Endothelial cell of umbilical vein (primary cell): ENCODE measurements at regions not wholly inside any gene's neighbourhood (a gene's known extent, or its start where the extent isn't known, plus 50 kb on each side); places are given as distances from the start of the nearest gene placed in this dataset.

Experiments
- BruUV-seq: library from RNA; stranded (reverse); fragments of 400-500 nt; replicated peaks from 2 replicates; lab custom pipeline; 2021; lab: Mats Ljungman, UMichigan
- CTCF ChIA-PET: fragments of 300-600, 350-600 bp; sonication (Branson Sonifier 250); formaldehyde crosslinking; loops from one replicate; lab custom pipeline; 2021; ENCODE audit warnings: antibody characterized with exemption, inconsistent platforms; lab: Charles Lee
- POLR2A ChIA-PET: fragments of 300-600, 350-600 bp; sonication (Branson Sonifier 250); formaldehyde crosslinking; loops from one replicate; lab custom pipeline; 2021; ENCODE audit warnings: antibody characterized with exemption, inconsistent platforms; lab: Charles Lee
- DNase-seq: peaks from one replicate; pipeline ENCODE4 v3.0.0-alpha.2; 2011; ENCODE audit warnings: low read depth, low spot score
- FAIRE-seq: peaks from 2 replicates; lab custom pipeline; 2011; peaks lifted over from hg19 to GRCh38; lab: Jason Lieb, UNC
- H2AFZ ChIP-seq: 2 replicates; pipeline ENCODE4 v1.6.0; 2012; ENCODE audit warnings: low read depth, low read length, control low read depth, inconsistent platforms
- H3K27ac ChIP-seq: 2 replicates; pipeline ENCODE4 v1.5.1; 2011; ENCODE audit warnings: low read depth, mild to moderate bottlenecking, control low read depth, low read length, moderate library complexity; ENCODE audit not compliant: insufficient read depth
- H3K27me3 ChIP-seq, 2 experiments: 2 replicates each; pipeline versions ENCODE4 v1.6.0 to v1.6.1; 2011; ENCODE audit warnings: low read length in 2 of 2, mixed read lengths in 1 of 2; ENCODE audit not compliant: control insufficient read depth in 2 of 2, insufficient read depth in 2 of 2
- H3K36me3 ChIP-seq, 2 experiments: 2 replicates in 1 of 2; 3 replicates in 1 of 2; pipeline ENCODE4 v1.5.1; 2011; ENCODE audit warnings: low read length in 2 of 2, mild to moderate bottlenecking in 1 of 2, moderate library complexity in 1 of 2; ENCODE audit not compliant: control insufficient read depth in 2 of 2, insufficient read depth in 2 of 2; ENCODE audit errors: extremely low read depth in 1 of 2
- H3K4me1 ChIP-seq: 3 replicates; pipeline ENCODE4 v1.5.1; 2011; ENCODE audit warnings: mild to moderate bottlenecking, low read length; ENCODE audit not compliant: control insufficient read depth, insufficient read depth; ENCODE audit errors: extremely low read depth
- H3K4me2 ChIP-seq: 2 replicates; pipeline ENCODE4 v1.6.1; 2011; ENCODE audit warnings: low read length, control low read depth, mixed read lengths; ENCODE audit not compliant: insufficient read depth
- H3K4me3 ChIP-seq, 3 experiments: fragments of 200-600 bp in 1 of 3; sonication (generic), shearing (Covaris generic) in 1 of 3; replicated peaks in 1 of 3; 2 replicates each; pipeline ENCODE4 v1.5.1; 2011 to 2016; ENCODE audit warnings: control low read depth in 3 of 3, low read length in 3 of 3, mild to moderate bottlenecking in 2 of 3, inconsistent platforms in 1 of 3, low read depth in 1 of 3, moderate library complexity in 1 of 3; ENCODE audit not compliant: insufficient read depth in 1 of 3
- H3K79me2 ChIP-seq: 2 replicates; pipeline ENCODE4 v1.6.0; 2012; ENCODE audit warnings: low read length, inconsistent platforms; ENCODE audit not compliant: control insufficient read depth, insufficient read depth
- H3K9ac ChIP-seq: replicated peaks from 2 replicates; pipeline ENCODE3; 2011; ENCODE audit warnings: low read length, control low read depth; ENCODE audit not compliant: insufficient read depth; ENCODE audit errors: extremely low read depth
- H3K9me1 ChIP-seq: replicated peaks from 3 replicates; pipeline ENCODE4 v1.6.0; 2011; ENCODE audit warnings: mild to moderate bottlenecking, low read length; ENCODE audit not compliant: control insufficient read depth, insufficient read depth; ENCODE audit errors: extremely low read depth
- H3K9me3 ChIP-seq: replicated peaks from 2 replicates; pipeline ENCODE4 v1.5.1; 2012; ENCODE audit warnings: low read length, inconsistent platforms; ENCODE audit not compliant: control insufficient read depth, insufficient read depth
- H4K20me1 ChIP-seq: replicated peaks from 2 replicates; pipeline ENCODE3; 2011; ENCODE audit warnings: mild to moderate bottlenecking, low read length; ENCODE audit not compliant: control insufficient read depth, insufficient read depth; ENCODE audit errors: extremely low read depth
- CTCF ChIP-seq, 2 donors: IDR thresholded peaks; 1 replicate in 1 of 2; 2 replicates in 1 of 2; pipeline ENCODE4 v1.5.1; 2011; ENCODE audit warnings: low read length in 2 of 2, mild to moderate bottlenecking in 2 of 2, moderate library complexity in 2 of 2, control low read depth in 1 of 2, inconsistent platforms in 1 of 2, low read depth in 1 of 2; ENCODE audit not compliant: insufficient read depth in 1 of 2; ENCODE audit errors: extremely low read depth in 1 of 2
- EZH2 ChIP-seq: IDR thresholded peaks from 2 replicates; pipeline ENCODE4 v1.6.1; 2012; ENCODE audit warnings: borderline replicate concordance, low read depth, mild to moderate bottlenecking, moderate library complexity, low read length, inconsistent platforms; ENCODE audit not compliant: severe bottlenecking
- FOS ChIP-seq: IDR thresholded peaks from 2 replicates; pipeline ENCODE4 v1.6.1; 2011; ENCODE audit warnings: mild to moderate bottlenecking, low read length, moderate library complexity, borderline replicate concordance; ENCODE audit not compliant: insufficient read depth
- GATA2 ChIP-seq: IDR thresholded peaks from 2 replicates; pipeline ENCODE4 v1.7.0; 2011; ENCODE audit warnings: low read depth, mild to moderate bottlenecking, moderate library complexity, mixed read lengths, low read length; ENCODE audit not compliant: insufficient read length, insufficient read depth
- JUN ChIP-seq: IDR thresholded peaks from 2 replicates; pipeline ENCODE4 v1.6.1; 2011; ENCODE audit warnings: borderline replicate concordance, low read depth; ENCODE audit not compliant: insufficient read length, insufficient read depth
- MYC ChIP-seq: IDR thresholded peaks from one replicate; pipeline ENCODE4 v1.6.1; 2011; ENCODE audit warnings: mild to moderate bottlenecking, low read depth, low read length
- POLR2A ChIP-seq: IDR thresholded peaks from 2 replicates; pipeline ENCODE4 v1.6.1; 2012; ENCODE audit warnings: low read depth, mild to moderate bottlenecking, control low read depth, low read length
- POLR2AphosphoS5 ChIP-seq: IDR thresholded peaks from 2 replicates; pipeline ENCODE4 v1.6.1; 2012; ENCODE audit warnings: low read depth, mild to moderate bottlenecking, control low read depth, low read length, moderate library complexity; ENCODE audit not compliant: insufficient read depth
- dilution Hi-C: fragments of 300-500 bp; cut with MboI; formaldehyde crosslinking; loops from one replicate; pipeline ENCODE4 v1.15.0; 2019; ENCODE audit warnings: low sequenced_read_pairs; ENCODE audit not compliant: extremely low pct_ligation_motif_present
- intact Hi-C: fragments of 100-400 bp; cut with micrococcal nuclease; formaldehyde crosslinking; loops from one replicate; pipeline ENCODE4 v1.10.0; 2022
- TF ChIP-seq, protein P1 (sequence below): IDR thresholded peaks from 2 replicates; pipeline ENCODE4 v1.6.1; 2011; ENCODE audit not compliant: insufficient read depth, insufficient read length

- TF ChIP-seq POLR2A (no peak), JUN (peak; percentile 5), MYC (no peak), GATA2 (no peak), FOS (peak; percentile 10), POLR2AphosphoS5 (no peak), CTCF (IDR thresholded peaks at IDR 0.05; ENCODE audit: extremely low read depth in 1 of 2, insufficient read depth in 1 of 2, low read depth in 1 of 2, low read length in 2 of 2) (no peak), EZH2 (no peak)
- TF ChIP-seq, protein P1, sequence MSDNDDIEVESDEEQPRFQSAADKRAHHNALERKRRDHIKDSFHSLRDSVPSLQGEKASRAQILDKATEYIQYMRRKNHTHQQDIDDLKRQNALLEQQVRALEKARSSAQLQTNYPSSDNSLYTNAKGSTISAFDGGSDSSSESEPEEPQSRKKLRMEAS = no peak
- Histone ChIP-seq H3K4me2 (no peak overlapping the region), H3K4me1 (no peaks in the 10 kb centered on the region), H4K20me1 (no peaks in the 10 kb centered on the region), H3K9me1 (no peaks in the 10 kb centered on the region), H3K4me3 (no peak overlapping the region), H3K9me3 (no peaks in the 10 kb centered on the region), H3K36me3 (no peaks in the 10 kb centered on the region), H3K9ac (no peak overlapping the region), H2AFZ (no peak overlapping the region), H3K27ac (no peak overlapping the region), H3K79me2 (no peaks in the 10 kb centered on the region), H3K27me3 (no peaks in the 10 kb centered on the region)
- intact Hi-C loops (no loop called here), dilution Hi-C loops (no loop called here)
- CTCF ChIA-PET = interaction anchor here (0.6 kb wide), 1 partner anchor 748 kb away, joined by 3 read pairs; no protein-coding TSS in a partner anchor
- DNase-seq = no peak
- POLR2A ChIA-PET = no interaction called here
- FAIRE-seq = no peak
- BruUV-seq = no TSS peak
Observed at GRCh38 chr3:145942052-145942451, 218.9 kb downstream of the PLOD2 start.
